HepG2 (cell line): ENCODE measurements at regions not wholly inside any gene's neighbourhood (a gene's known extent, or its start where the extent isn't known, plus 50 kb on each side); places are given as distances from the start of the nearest gene placed in this dataset.

ENCODE experiments used
- ATAC-seq: fragments of 200-7000 bp; cut with Tn5 transposase; 3 replicates; pipeline ENCODE4 v1.9.1; 2020; ENCODE audit warnings: mild to moderate bottlenecking, moderate library complexity
- BruUV-seq: library from RNA; stranded (reverse); fragments of 400-500 nt; replicated peaks from 2 replicates; lab custom pipeline; 2021; lab: Mats Ljungman, UMichigan
- CTCF ChIA-PET: fragments of 300-600 bp; formaldehyde crosslinking; extraction: SDS; loops from one replicate; lab custom pipeline; 2021; ENCODE audit warnings: low total read pairs, inconsistent platforms, low intra/inter-chr PET ratio; lab: Yijun Ruan, JAX
- POLR2A ChIA-PET: fragments of 350-600 bp; sonication (Branson Sonifier 250); formaldehyde crosslinking; loops from one replicate; lab custom pipeline; 2020; ENCODE audit warnings: antibody characterized with exemption, inconsistent platforms; lab: Yijun Ruan, JAX
- DNase-seq: peaks from one replicate; pipeline ENCODE4 v3.0.0-alpha.2; 2015; ENCODE audit warnings: low spot score
- FAIRE-seq: peaks from 3 replicates; lab custom pipeline; 2011; peaks lifted over from hg19 to GRCh38; lab: Jason Lieb, UNC
- H2AFZ ChIP-seq: one replicate; pipeline ENCODE4 v1.6.1; 2011; ENCODE audit warnings: low read length, inconsistent platforms
- H3K27ac ChIP-seq: fragments of 300-600 bp; 3 replicates; pipeline ENCODE4 v1.8.0; 2011; ENCODE audit warnings: mixed run types, mild to moderate bottlenecking, mixed read lengths, low read length, inconsistent platforms; ENCODE audit not compliant: insufficient read depth; ENCODE audit errors: extremely low read length
- H3K27me3 ChIP-seq, 2 experiments: fragments of 200-600 bp in 1 of 2; 2 replicates in 1 of 2; 3 replicates in 1 of 2; pipeline versions ENCODE4 v1.6.0 to v1.8.0; 2011; ENCODE audit warnings: low read length in 2 of 2, mild to moderate bottlenecking in 2 of 2, moderate library complexity in 2 of 2, inconsistent platforms in 1 of 2; ENCODE audit not compliant: insufficient read depth in 2 of 2, control insufficient read depth in 1 of 2
- H3K36me3 ChIP-seq, 2 experiments: fragments of 200-600 bp in 1 of 2; replicated peaks in 1 of 2; 2 replicates in 1 of 2; 3 replicates in 1 of 2; pipeline versions ENCODE4 v1.5.1 to v1.8.0; 2011; ENCODE audit warnings: low read length in 2 of 2, inconsistent platforms in 1 of 2; ENCODE audit not compliant: insufficient read depth in 2 of 2, control insufficient read depth in 1 of 2
- H3K4me1 ChIP-seq: 2 replicates; pipeline ENCODE4 v1.5.1; 2012; ENCODE audit warnings: low read length, inconsistent platforms; ENCODE audit not compliant: insufficient read depth
- H3K4me2 ChIP-seq: 2 replicates; pipeline ENCODE4 v1.6.0; 2011; ENCODE audit warnings: low read depth, low read length, inconsistent platforms
- H3K4me3 ChIP-seq, 3 experiments: fragments of 200-600 bp in 1 of 3; sonication (generic), shearing (Covaris generic) in 1 of 3; replicated peaks in 1 of 3; 2 replicates each; pipeline ENCODE4 v1.5.1; 2011 to 2016; ENCODE audit warnings: low read length in 3 of 3, inconsistent platforms in 2 of 3, low read depth in 2 of 3, mild to moderate bottlenecking in 2 of 3, control low read depth in 1 of 3, mixed read lengths in 1 of 3; ENCODE audit not compliant: insufficient read depth in 1 of 3
- H3K79me2 ChIP-seq: one replicate; pipeline ENCODE4 v1.6.1; 2011; ENCODE audit warnings: low read length, inconsistent platforms; ENCODE audit not compliant: insufficient read depth
- H3K9ac ChIP-seq: 2 replicates; pipeline ENCODE4 v1.6.0; 2011; ENCODE audit warnings: mild to moderate bottlenecking, low read depth, low read length, inconsistent platforms; ENCODE audit not compliant: insufficient read depth
- H3K9me3 ChIP-seq: 2 replicates; pipeline ENCODE4 v1.5.1; 2012; ENCODE audit warnings: mild to moderate bottlenecking, low read length
- H4K20me1 ChIP-seq: 2 replicates; pipeline ENCODE4 v1.6.0; 2011; ENCODE audit warnings: inconsistent platforms, mild to moderate bottlenecking, low read length, moderate library complexity; ENCODE audit not compliant: insufficient read depth
- CENPT ChIP-seq: sonication (generic); formaldehyde crosslinking; IDR thresholded peaks from 2 replicates; pipeline ENCODE4 v1.8.0; 2022; ENCODE audit warnings: low read depth, mild to moderate bottlenecking, moderate library complexity, missing genetic modification reagents
- CENPX ChIP-seq: sonication (generic); formaldehyde crosslinking; IDR thresholded peaks from 2 replicates; pipeline ENCODE4 v1.9.0; 2021; ENCODE audit warnings: mild to moderate bottlenecking, missing genetic modification reagents, moderate library complexity
- ESRRA ChIP-seq: sonication (generic); formaldehyde crosslinking; IDR thresholded peaks from 2 replicates; pipeline ENCODE4 v1.5.1; 2020; ENCODE audit warnings: mild to moderate bottlenecking, low read depth, missing genetic modification reagents
- HMG20A ChIP-seq: IDR thresholded peaks from 2 replicates; pipeline ENCODE4 v1.6.1; 2016; ENCODE audit warnings: borderline replicate concordance
- HNF4A ChIP-seq: sonication (generic); formaldehyde crosslinking; IDR thresholded peaks from 2 replicates; pipeline ENCODE4 v1.4.0; 2020; ENCODE audit warnings: missing genetic modification reagents
- HOMEZ ChIP-seq: IDR thresholded peaks from 2 replicates; pipeline ENCODE4 v1.6.1; 2016; ENCODE audit warnings: low read depth
- LBX2 ChIP-seq: sonication (generic); formaldehyde crosslinking; IDR thresholded peaks from 2 replicates; pipeline ENCODE4 v1.5.0; 2020; ENCODE audit warnings: missing genetic modification reagents, mild to moderate bottlenecking, borderline replicate concordance
- MTF2 ChIP-seq: sonication (generic); formaldehyde crosslinking; IDR thresholded peaks from 2 replicates; pipeline ENCODE4 v1.5.0; 2020; ENCODE audit warnings: missing genetic modification reagents, borderline replicate concordance
- MYPOP ChIP-seq: sonication (generic); formaldehyde crosslinking; IDR thresholded peaks from 2 replicates; pipeline ENCODE4 v1.8.1; 2023; ENCODE audit warnings: mild to moderate bottlenecking, moderate library complexity, missing genetic modification reagents
- NFYB ChIP-seq: sonication (generic); formaldehyde crosslinking; IDR thresholded peaks from 2 replicates; pipeline ENCODE4 v1.4.0; 2020; ENCODE audit warnings: missing genetic modification reagents
- ZFP62 ChIP-seq: sonication (generic); formaldehyde crosslinking; IDR thresholded peaks from 2 replicates; pipeline ENCODE4 v1.4.0; 2020; ENCODE audit warnings: missing genetic modification reagents
- ZFP90 ChIP-seq: sonication (generic); formaldehyde crosslinking; IDR thresholded peaks from 2 replicates; pipeline ENCODE4 v1.8.0; 2022; ENCODE audit warnings: missing genetic modification reagents, mild to moderate bottlenecking, inconsistent platforms, borderline replicate concordance
- ZNF251 ChIP-seq: sonication (generic); formaldehyde crosslinking; IDR thresholded peaks from 2 replicates; pipeline ENCODE4 v1.9.0; 2021; ENCODE audit warnings: mild to moderate bottlenecking, missing genetic modification reagents
- ZNF510 ChIP-seq: sonication (generic); formaldehyde crosslinking; IDR thresholded peaks from 2 replicates; pipeline ENCODE4 v1.4.0; 2020; ENCODE audit warnings: low read depth, mild to moderate bottlenecking, missing genetic modification reagents
- ZNF704 ChIP-seq: sonication (generic); formaldehyde crosslinking; IDR thresholded peaks from 2 replicates; pipeline ENCODE4 v1.8.1; 2023; ENCODE audit warnings: mild to moderate bottlenecking, inconsistent platforms, moderate library complexity, missing genetic modification reagents, borderline replicate concordance
- ZNF770 ChIP-seq: sonication (generic); formaldehyde crosslinking; IDR thresholded peaks from 2 replicates; pipeline ENCODE4 v1.5.0; 2020; ENCODE audit warnings: mild to moderate bottlenecking, missing genetic modification reagents
- WGBS: methylation state at CpG from one replicate; pipeline ENCODE4 v1.1.6; 2017; ENCODE audit warnings: low lambda C conversion rate; 5-methylcytosine and 5-hydroxymethylcytosine counted together
- in situ Hi-C: cut with HindIII; loops from 2 replicates; pipeline ENCODE4 v1.10.0; 2017; ENCODE audit warnings: low pct_unique_long_range_greater_than_20kb; ENCODE audit not compliant: extremely low pct_ligation_motif_present
- intact Hi-C: fragments of 100-400 bp; cut with micrococcal nuclease; formaldehyde crosslinking; loops from one replicate; pipeline ENCODE4 v1.10.0; 2022; ENCODE audit not compliant: unreplicated experiment

- no peaks in the 10 kb centered on the region for H4K20me1 ChIP-seq
- CTCF ChIA-PET = no interaction called here
- DNase-seq = no peak
- H2AFZ ChIP-seq = no peak overlapping the region
- TF ChIP-seq NFYB (no peak), CENPT (CRISPR knock-in tag) (no peak), MTF2 (CRISPR knock-in tag) (no peak), HOMEZ (CRISPR knock-in tag) (no peak), ZFP62 (CRISPR knock-in tag) (no peak), HNF4A (CRISPR knock-in tag) (no peak), ESRRA (CRISPR knock-in tag) (no peak), ZFP90 (CRISPR knock-in tag) (no peak), ZNF251 (CRISPR knock-in tag) (no peak), ZNF510 (no peak), ZNF770 (CRISPR knock-in tag) (no peak), MYPOP (no peak), LBX2 (CRISPR knock-in tag) (no peak), HMG20A (CRISPR knock-in tag) (no peak), ZNF704 (CRISPR knock-in tag) (no peak), CENPX (CRISPR knock-in tag) (no peak)
- TF ChIP-seq, all 625 proteins: peak for 0
- no peak for FAIRE-seq
- no peak overlapping the region for H3K4me2 ChIP-seq
- BruUV-seq = no TSS peak
- no peaks in the 10 kb centered on the region for H3K79me2 ChIP-seq
- H3K27me3 ChIP-seq = no peaks in the 10 kb centered on the region
- no peak overlapping the region for H3K4me3 ChIP-seq
- H3K4me1 ChIP-seq = no peaks in the 10 kb centered on the region
- no peak overlapping the region for H3K9ac ChIP-seq
- no peaks in the 10 kb centered on the region for H3K36me3 ChIP-seq
- peaks cover 34% of the 10 kb centered on the region for H3K9me3 ChIP-seq
- intact Hi-C loops (no loop called here), in situ Hi-C loops (no loop called here)
- no peak overlapping the region for H3K27ac ChIP-seq
- ATAC-seq = no peak
- POLR2A ChIA-PET = no interaction called here
- WGBS = 0% methylated on average over 1 of the region's 1 CpG
These were observed 1669.6 kb downstream of the OTOL1 start for GRCh38 chr3:163166197-163166596.
